HEK293 (cell line): ENCODE measurements at regions not wholly inside any gene's neighbourhood (a gene's known extent, or its start where the extent isn't known, plus 50 kb on each side); places are given as distances from the start of the nearest gene placed in this dataset.

Source experiments
- CTCF ChIA-PET: fragments of 350-600 bp; formaldehyde crosslinking; extraction: SDS; loops from one replicate; lab custom pipeline; 2021; ENCODE audit warnings: antibody characterized with exemption; lab: Yijun Ruan, JAX
- POLR2A ChIA-PET: fragments of 300-600 bp; formaldehyde crosslinking; extraction: SDS; loops from one replicate; lab custom pipeline; 2020; ENCODE audit warnings: antibody characterized with exemption, inconsistent platforms; lab: Yijun Ruan, JAX
- H3K27ac ChIP-seq: fragments of 200-500 bp; sonication (Bioruptor generic); 2 replicates; pipeline ENCODE4 v1.5.1; 2014; ENCODE audit warnings: low read depth, low read length, control low read depth, inconsistent platforms; ENCODE audit errors: extremely low read depth
- H3K36me3 ChIP-seq, 2 experiments: fragments of 200-500 bp in 1 of 2; sonication (Bioruptor generic) in 1 of 2; 1 replicate in 1 of 2; 2 replicates in 1 of 2; pipeline ENCODE4 v1.5.1; 2014 to 2017; ENCODE audit warnings: inconsistent platforms in 2 of 2, low read length in 2 of 2; ENCODE audit not compliant: control insufficient read depth in 2 of 2, insufficient read depth in 1 of 2
- H3K4me1 ChIP-seq: fragments of 200-500 bp; sonication (Bioruptor generic); 2 replicates; pipeline ENCODE4 v1.5.1; 2014; ENCODE audit warnings: mild to moderate bottlenecking, low read length, inconsistent platforms; ENCODE audit not compliant: control insufficient read depth, insufficient read depth
- H3K4me3 ChIP-seq: 2 replicates; pipeline ENCODE4 v1.5.1; 2011; ENCODE audit warnings: low read depth, mild to moderate bottlenecking, control low read depth, low read length, moderate library complexity
- H3K9me3 ChIP-seq: fragments of 200-500 bp; sonication (Bioruptor generic); 2 replicates; pipeline ENCODE4 v1.5.1; 2014; ENCODE audit warnings: low read depth, low read length, inconsistent platforms; ENCODE audit not compliant: control insufficient read depth, insufficient read depth
- GFI1B ChIP-seq: fragments of 450-650 bp; formaldehyde crosslinking; IDR thresholded peaks from 2 replicates; pipeline ENCODE4 v1.5.1; 2016; ENCODE audit warnings: missing biosample characterization, missing genetic modification characterization
- SP7 ChIP-seq: fragments of 450-650 bp; formaldehyde crosslinking; IDR thresholded peaks from 2 replicates; pipeline ENCODE4 v1.5.1; 2016; ENCODE audit warnings: missing biosample characterization, missing genetic modification characterization
- ZBTB21 ChIP-seq: fragments of 450-650 bp; formaldehyde crosslinking; IDR thresholded peaks from 2 replicates; pipeline ENCODE4 v1.5.1; 2017; ENCODE audit warnings: missing biosample characterization, missing genetic modification characterization
- ZBTB8A ChIP-seq: fragments of 450-650 bp; formaldehyde crosslinking; IDR thresholded peaks from 2 replicates; pipeline ENCODE4 v1.5.1; 2016; ENCODE audit warnings: missing biosample characterization, missing genetic modification characterization
- ZNF214 ChIP-seq: fragments of 450-650 bp; formaldehyde crosslinking; IDR thresholded peaks from 2 replicates; pipeline ENCODE4 v1.5.1; 2017; ENCODE audit warnings: missing biosample characterization, mild to moderate bottlenecking, missing genetic modification characterization, borderline replicate concordance
- ZNF223 ChIP-seq: fragments of 450-650 bp; formaldehyde crosslinking; IDR thresholded peaks from 2 replicates; pipeline ENCODE4 v1.5.1; 2016; ENCODE audit warnings: missing biosample characterization, missing genetic modification characterization
- ZNF274 ChIP-seq, 2 experiments: fragments of 200-500 bp in 1 of 2; fragments of 450-650 bp in 1 of 2; sonication (Bioruptor generic) in 1 of 2; formaldehyde crosslinking in 1 of 2; IDR thresholded peaks; 2 replicates each; pipeline versions ENCODE4 v1.5.1 to v1.6.1; 2014 to 2016; ENCODE audit warnings: borderline replicate concordance in 1 of 2, inconsistent platforms in 1 of 2, low read length in 1 of 2, missing biosample characterization in 1 of 2, missing genetic modification characterization in 1 of 2
- ZNF341 ChIP-seq: fragments of 450-650 bp; formaldehyde crosslinking; IDR thresholded peaks from 2 replicates; pipeline ENCODE4; 2016; ENCODE audit warnings: low read depth, missing biosample characterization, missing genetic modification characterization
- ZNF48 ChIP-seq: fragments of 450-650 bp; formaldehyde crosslinking; IDR thresholded peaks from 2 replicates; pipeline ENCODE4 v1.5.1; 2016; ENCODE audit warnings: missing biosample characterization, missing genetic modification characterization
- ZNF558 ChIP-seq: fragments of 450-650 bp; formaldehyde crosslinking; IDR thresholded peaks from 2 replicates; pipeline ENCODE4 v1.5.1; 2016; ENCODE audit warnings: missing biosample characterization, missing genetic modification characterization
- ZNF600 ChIP-seq: fragments of 450-650 bp; formaldehyde crosslinking; IDR thresholded peaks from 2 replicates; pipeline ENCODE4 v1.5.1; 2016; ENCODE audit warnings: missing biosample characterization, missing genetic modification characterization
- ZNF768 ChIP-seq: fragments of 450-650 bp; formaldehyde crosslinking; IDR thresholded peaks from 2 replicates; pipeline ENCODE4 v1.5.1; 2018; ENCODE audit warnings: missing biosample characterization, mild to moderate bottlenecking, missing genetic modification characterization
- TF ChIP-seq, protein P1 (sequence below): fragments of 450-650 bp; formaldehyde crosslinking; IDR thresholded peaks from 2 replicates; pipeline ENCODE4 v1.5.1; 2016; ENCODE audit warnings: missing biosample characterization, missing genetic modification characterization
- TF ChIP-seq, protein P2 (sequence below): fragments of 450-650 bp; formaldehyde crosslinking; conservative IDR thresholded peaks from 2 replicates; pipeline ENCODE4 v1.5.1; 2016; ENCODE audit warnings: low read depth, missing biosample characterization, missing genetic modification characterization
- TF ChIP-seq, protein P3 (sequence below): fragments of 450-650 bp; formaldehyde crosslinking; IDR thresholded peaks from 2 replicates; pipeline ENCODE4 v1.5.1; 2017; ENCODE audit warnings: missing biosample characterization, missing genetic modification characterization

DNA sequence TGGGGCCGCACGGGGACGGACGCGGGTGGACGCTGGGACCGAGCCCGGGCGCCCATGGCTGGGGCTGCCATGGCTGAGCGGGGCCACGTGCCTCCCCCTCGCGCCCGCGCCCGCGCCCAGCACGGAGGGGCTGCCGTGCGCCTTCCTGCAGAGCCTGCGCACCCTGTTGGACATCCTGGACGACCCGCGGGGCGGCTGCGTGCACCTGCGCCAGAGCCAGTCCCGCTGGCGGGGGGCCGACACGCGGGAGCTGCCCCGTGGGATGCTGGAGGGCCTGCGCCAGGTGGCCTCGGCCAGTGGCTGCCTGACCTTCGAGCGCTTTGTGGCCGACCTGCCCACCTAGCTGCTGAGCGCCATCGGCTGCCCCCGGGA is 72.5 kb upstream of the KCTD7 start:
- H3K27ac ChIP-seq, result no peak overlapping the region
- no peak overlapping the region for H3K4me3 ChIP-seq
- no peaks in the 10 kb centered on the region for H3K4me1 ChIP-seq
- TF ChIP-seq, protein P1, sequence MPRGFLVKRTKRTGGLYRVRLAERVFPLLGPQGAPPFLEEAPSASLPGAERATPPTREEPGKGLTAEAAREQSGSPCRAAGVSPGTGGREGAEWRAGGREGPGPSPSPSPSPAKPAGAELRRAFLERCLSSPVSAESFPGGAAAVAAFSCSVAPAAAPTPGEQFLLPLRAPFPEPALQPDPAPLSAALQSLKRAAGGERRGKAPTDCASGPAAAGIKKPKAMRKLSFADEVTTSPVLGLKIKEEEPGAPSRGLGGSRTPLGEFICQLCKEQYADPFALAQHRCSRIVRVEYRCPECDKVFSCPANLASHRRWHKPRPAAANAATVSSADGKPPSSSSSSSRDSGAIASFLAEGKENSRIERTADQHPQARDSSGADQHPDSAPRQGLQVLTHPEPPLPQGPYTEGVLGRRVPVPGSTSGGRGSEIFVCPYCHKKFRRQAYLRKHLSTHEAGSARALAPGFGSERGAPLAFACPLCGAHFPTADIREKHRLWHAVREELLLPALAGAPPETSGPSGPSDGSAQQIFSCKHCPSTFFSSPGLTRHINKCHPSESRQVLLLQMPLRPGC, result no peak
- no peak for TF ChIP-seq ZBTB8A (tag by site-specific recombination)
- peaks cover 14 to 57% of the 10 kb centered on the region in 2 experiments; a peak in 2 of 3 replicates for H3K36me3 ChIP-seq
- ChIA-PET POLR2A (no interaction called here), CTCF (no interaction called here)
- H3K9me3 ChIP-seq, result no peaks in the 10 kb centered on the region

DNA sequence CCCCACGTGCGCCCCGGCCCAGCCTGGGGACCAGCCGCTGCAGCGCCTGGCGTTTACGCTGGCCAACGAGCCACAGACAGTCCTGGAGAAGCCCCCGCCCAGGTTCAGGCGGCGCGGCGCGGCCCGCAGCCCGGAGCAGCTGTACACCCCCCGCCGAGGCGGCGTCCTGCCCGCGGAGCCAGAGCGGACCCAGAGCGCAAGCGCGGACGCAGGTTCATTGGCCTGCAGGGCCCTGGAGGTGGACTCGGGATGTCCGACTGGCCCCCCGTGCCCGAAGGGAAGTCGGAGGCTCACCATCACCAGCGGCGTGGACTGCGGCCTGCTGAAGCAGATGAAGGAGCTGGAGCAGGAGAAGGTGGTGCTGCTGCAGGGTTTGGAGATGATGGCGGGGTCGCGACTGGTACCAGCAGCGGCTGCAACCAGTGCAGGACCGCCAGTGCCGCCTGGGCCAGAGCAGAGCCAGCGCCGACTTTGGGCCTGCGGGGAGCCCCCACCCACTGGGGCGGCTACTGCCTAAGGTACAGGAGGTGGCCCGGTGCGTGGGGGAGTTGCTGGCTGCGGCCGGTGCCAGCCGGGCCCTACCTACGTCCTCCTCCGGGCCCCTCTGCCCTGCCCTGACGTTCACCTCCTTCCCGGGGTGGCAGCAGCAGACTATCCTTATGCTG is 72.0 kb upstream of the KCTD7 start:
- Histone ChIP-seq H3K27ac (no peak overlapping the region), H3K36me3 (peaks cover 12 to 52% of the 10 kb centered on the region in 2 experiments; a peak in 2 of 3 replicates), H3K4me3 (no peak overlapping the region), H3K4me1 (no peaks in the 10 kb centered on the region), H3K9me3 (no peaks in the 10 kb centered on the region)
- CTCF ChIA-PET, result interaction anchor here (0.7 to 1.4 kb wide), 3 partner anchors 8 to 190 kb away, joined by 3 to 6 read pairs (median 3); no protein-coding TSS in a partner anchor
- TF ChIP-seq, protein P2, sequence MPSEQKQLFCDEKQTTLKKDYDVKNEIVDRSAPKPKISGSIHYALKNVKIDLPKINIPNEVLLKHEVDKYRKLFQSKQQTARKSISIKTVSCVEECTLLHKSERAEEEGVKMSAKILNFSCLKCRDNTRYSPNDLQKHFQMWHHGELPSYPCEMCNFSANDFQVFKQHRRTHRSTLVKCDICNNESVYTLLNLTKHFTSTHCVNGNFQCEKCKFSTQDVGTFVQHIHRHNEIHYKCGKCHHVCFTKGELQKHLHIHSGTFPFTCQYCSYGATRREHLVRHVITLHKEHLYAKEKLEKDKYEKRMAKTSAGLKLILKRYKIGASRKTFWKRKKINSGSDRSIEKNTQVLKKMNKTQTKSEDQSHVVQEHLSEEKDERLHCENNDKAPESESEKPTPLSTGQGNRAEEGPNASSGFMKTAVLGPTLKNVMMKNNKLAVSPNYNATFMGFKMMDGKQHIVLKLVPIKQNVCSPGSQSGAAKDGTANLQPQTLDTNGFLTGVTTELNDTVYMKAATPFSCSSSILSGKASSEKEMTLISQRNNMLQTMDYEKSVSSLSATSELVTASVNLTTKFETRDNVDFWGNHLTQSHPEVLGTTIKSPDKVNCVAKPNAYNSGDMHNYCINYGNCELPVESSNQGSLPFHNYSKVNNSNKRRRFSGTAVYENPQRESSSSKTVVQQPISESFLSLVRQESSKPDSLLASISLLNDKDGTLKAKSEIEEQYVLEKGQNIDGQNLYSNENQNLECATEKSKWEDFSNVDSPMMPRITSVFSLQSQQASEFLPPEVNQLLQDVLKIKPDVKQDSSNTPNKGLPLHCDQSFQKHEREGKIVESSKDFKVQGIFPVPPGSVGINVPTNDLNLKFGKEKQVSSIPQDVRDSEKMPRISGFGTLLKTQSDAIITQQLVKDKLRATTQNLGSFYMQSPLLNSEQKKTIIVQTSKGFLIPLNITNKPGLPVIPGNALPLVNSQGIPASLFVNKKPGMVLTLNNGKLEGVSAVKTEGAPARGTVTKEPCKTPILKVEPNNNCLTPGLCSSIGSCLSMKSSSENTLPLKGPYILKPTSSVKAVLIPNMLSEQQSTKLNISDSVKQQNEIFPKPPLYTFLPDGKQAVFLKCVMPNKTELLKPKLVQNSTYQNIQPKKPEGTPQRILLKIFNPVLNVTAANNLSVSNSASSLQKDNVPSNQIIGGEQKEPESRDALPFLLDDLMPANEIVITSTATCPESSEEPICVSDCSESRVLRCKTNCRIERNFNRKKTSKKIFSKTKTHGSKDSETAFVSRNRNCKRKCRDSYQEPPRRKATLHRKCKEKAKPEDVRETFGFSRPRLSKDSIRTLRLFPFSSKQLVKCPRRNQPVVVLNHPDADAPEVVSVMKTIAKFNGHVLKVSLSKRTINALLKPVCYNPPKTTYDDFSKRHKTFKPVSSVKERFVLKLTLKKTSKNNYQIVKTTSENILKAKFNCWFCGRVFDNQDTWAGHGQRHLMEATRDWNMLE, result no peak
- TF ChIP-seq ZNF274 (IDR thresholded peaks at IDR 0.05; ENCODE audit: low read length) (no peak), ZNF274 (tag by site-specific recombination; IDR thresholded peaks at IDR 0.05; ENCODE audit: borderline replicate concordance) (no peak), ZNF341 (no peak), ZNF214 (tag by site-specific recombination) (no peak), ZBTB21 (tag by site-specific recombination) (no peak), GFI1B (tag by site-specific recombination) (no peak), ZNF558 (tag by site-specific recombination) (no peak), ZNF600 (tag by site-specific recombination) (no peak), ZBTB8A (tag by site-specific recombination) (no peak), ZNF223 (tag by site-specific recombination) (no peak), ZNF48 (tag by site-specific recombination) (no peak), SP7 (tag by site-specific recombination) (no peak), ZNF768 (tag by site-specific recombination) (no peak)
- TF ChIP-seq, protein P3, sequence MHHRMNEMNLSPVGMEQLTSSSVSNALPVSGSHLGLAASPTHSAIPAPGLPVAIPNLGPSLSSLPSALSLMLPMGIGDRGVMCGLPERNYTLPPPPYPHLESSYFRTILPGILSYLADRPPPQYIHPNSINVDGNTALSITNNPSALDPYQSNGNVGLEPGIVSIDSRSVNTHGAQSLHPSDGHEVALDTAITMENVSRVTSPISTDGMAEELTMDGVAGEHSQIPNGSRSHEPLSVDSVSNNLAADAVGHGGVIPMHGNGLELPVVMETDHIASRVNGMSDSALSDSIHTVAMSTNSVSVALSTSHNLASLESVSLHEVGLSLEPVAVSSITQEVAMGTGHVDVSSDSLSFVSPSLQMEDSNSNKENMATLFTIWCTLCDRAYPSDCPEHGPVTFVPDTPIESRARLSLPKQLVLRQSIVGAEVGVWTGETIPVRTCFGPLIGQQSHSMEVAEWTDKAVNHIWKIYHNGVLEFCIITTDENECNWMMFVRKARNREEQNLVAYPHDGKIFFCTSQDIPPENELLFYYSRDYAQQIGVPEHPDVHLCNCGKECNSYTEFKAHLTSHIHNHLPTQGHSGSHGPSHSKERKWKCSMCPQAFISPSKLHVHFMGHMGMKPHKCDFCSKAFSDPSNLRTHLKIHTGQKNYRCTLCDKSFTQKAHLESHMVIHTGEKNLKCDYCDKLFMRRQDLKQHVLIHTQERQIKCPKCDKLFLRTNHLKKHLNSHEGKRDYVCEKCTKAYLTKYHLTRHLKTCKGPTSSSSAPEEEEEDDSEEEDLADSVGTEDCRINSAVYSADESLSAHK (tag by site-specific recombination), result no peak
- POLR2A ChIA-PET, result no interaction called here
